Right atrium auricular region (tissue), 2 donors: ENCODE measurements at regions not wholly inside any gene's neighbourhood (a gene's known extent, or its start where the extent isn't known, plus 50 kb on each side); places are given as distances from the start of the nearest gene placed in this dataset.

Source experiments
- DNase-seq: peaks from one replicate; pipeline ENCODE4 v3.0.0-alpha.2; 2019; ENCODE audit warnings: low spot score
- H3K27ac ChIP-seq, 2 donors: fragments of 200-600 bp; sonication (generic); 1 replicate in 1 of 2; 2 replicates in 1 of 2; pipeline ENCODE4 v1.5.1; 2016 to 2019
- H3K27me3 ChIP-seq, 2 donors: fragments of 200-600 bp; sonication (generic); one replicate each; pipeline versions ENCODE4 v1.5.1 to v1.6.0; 2017 to 2019
- H3K36me3 ChIP-seq: fragments of 200-600 bp; sonication (generic); one replicate; pipeline ENCODE4 v1.5.1; 2016
- H3K4me1 ChIP-seq, 2 donors: fragments of 200-600 bp; sonication (generic); one replicate each; pipeline versions ENCODE4 v1.5.1 to v1.6.0; 2017 to 2019
- H3K4me3 ChIP-seq, 2 donors: fragments of 200-600 bp; sonication (generic); 1 replicate in 1 of 2; 2 replicates in 1 of 2; pipeline ENCODE4 v1.5.1; 2017 to 2019; ENCODE audit warnings: mild to moderate bottlenecking in 1 of 2, moderate library complexity in 1 of 2
- H3K9me3 ChIP-seq, 2 donors: fragments of 200-600 bp; sonication (generic); one replicate each; pipeline ENCODE4 v1.5.1; 2019
- TF ChIP-seq, protein P1 (sequence below), 2 donors: fragments of 200-600 bp; sonication (generic); IDR thresholded peaks; one replicate each; pipeline ENCODE4 v1.5.1; 2019; ENCODE audit warnings: antibody characterized with exemption in 2 of 2

DNA sequence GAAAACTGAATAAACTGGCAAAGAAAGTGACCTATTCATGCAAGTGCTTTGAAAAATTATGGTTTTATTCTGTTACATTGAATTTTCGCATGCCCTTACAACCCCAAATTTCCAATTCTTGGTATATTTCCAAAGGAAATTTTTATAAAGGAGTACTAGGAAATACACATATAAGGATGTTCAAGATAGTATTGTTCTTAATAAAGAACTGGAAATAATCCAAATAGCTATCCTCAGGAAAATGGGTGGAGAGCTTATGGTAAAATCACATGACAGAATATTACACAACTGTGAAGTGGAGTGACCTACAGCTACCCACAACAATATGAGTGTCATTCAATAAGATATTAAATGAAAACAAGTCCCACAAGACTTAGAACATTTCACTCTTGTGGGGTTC lies 138.9 kb upstream of the BMPER start:
- Histone ChIP-seq H3K36me3 (no peaks in the 10 kb centered on the region), H3K27ac (no peak overlapping the region)
- TF ChIP-seq, protein P1, sequence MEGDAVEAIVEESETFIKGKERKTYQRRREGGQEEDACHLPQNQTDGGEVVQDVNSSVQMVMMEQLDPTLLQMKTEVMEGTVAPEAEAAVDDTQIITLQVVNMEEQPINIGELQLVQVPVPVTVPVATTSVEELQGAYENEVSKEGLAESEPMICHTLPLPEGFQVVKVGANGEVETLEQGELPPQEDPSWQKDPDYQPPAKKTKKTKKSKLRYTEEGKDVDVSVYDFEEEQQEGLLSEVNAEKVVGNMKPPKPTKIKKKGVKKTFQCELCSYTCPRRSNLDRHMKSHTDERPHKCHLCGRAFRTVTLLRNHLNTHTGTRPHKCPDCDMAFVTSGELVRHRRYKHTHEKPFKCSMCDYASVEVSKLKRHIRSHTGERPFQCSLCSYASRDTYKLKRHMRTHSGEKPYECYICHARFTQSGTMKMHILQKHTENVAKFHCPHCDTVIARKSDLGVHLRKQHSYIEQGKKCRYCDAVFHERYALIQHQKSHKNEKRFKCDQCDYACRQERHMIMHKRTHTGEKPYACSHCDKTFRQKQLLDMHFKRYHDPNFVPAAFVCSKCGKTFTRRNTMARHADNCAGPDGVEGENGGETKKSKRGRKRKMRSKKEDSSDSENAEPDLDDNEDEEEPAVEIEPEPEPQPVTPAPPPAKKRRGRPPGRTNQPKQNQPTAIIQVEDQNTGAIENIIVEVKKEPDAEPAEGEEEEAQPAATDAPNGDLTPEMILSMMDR (IDR thresholded peaks at IDR 0.05) = no peak

DNA sequence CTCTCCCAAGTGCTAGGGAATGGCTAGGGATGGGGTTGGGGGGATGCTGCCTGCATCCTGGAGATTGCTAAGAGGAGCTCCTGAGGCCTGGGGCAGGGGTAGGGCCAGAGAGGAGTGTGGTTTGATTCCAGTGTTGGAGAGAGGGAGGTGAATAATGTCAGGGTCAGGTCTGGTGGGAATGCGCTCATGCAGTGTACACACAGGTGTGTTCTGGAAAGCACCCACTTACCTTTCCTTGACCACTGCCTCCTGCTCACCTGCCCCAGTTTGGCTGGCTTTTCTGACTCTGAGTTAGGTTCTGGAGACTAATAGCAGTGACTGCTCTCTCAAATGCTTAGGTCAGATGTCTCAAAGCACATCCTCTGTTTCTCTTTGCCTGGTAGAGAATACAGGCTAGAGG lies 135.4 kb upstream of the BMPER start:
- Histone ChIP-seq H3K9me3 (no peaks in the 10 kb centered on the region), H3K27me3 (no peaks in the 10 kb centered on the region), H3K4me3 (no peak overlapping the region), H3K27ac (no peak overlapping the region), H3K36me3 (no peaks in the 10 kb centered on the region), H3K4me1 (peaks cover 0 to 5% of the 10 kb centered on the region in 2 donors)
- TF ChIP-seq, protein P1 (IDR thresholded peaks at IDR 0.05) = no peak
- DNase-seq = no peak

More for the DNA sequence above, 138.9 kb upstream of the BMPER start:
- H3K9me3 ChIP-seq = no peaks in the 10 kb centered on the region
- H3K27me3 ChIP-seq = no peaks in the 10 kb centered on the region
- DNase-seq = no peak
- no peak overlapping the region for H3K4me3 ChIP-seq
- H3K4me1 ChIP-seq = no peaks in the 10 kb centered on the region

DNA sequence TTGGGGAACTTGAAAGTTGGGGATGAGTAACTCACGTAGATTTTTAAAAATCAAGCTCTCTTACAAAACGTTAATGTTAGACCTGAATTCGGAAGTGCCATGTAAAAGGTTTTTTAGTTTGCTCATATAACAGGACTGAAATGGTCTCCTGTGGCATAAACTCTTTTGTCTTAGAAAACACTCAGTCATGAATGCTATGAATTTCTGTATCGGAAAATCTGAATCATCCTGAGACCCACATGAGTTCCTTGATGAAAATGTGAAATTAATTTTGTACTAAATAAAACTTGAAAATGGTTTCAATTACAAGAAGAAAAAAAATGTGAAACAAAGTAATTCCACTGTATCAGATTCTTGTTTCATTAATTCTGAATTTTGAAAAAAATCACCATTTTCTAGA lies 134.8 kb upstream of the BMPER start:
- Histone ChIP-seq H3K36me3 (no peaks in the 10 kb centered on the region), H3K27ac (no peak overlapping the region), H3K27me3 (no peaks in the 10 kb centered on the region), H3K9me3 (no peaks in the 10 kb centered on the region), H3K4me1 (peaks cover 0 to 8% of the 10 kb centered on the region in 2 donors), H3K4me3 (no peak overlapping the region)
- TF ChIP-seq, protein P1 (IDR thresholded peaks at IDR 0.05) = no peak
- DNase-seq = no peak

DNA sequence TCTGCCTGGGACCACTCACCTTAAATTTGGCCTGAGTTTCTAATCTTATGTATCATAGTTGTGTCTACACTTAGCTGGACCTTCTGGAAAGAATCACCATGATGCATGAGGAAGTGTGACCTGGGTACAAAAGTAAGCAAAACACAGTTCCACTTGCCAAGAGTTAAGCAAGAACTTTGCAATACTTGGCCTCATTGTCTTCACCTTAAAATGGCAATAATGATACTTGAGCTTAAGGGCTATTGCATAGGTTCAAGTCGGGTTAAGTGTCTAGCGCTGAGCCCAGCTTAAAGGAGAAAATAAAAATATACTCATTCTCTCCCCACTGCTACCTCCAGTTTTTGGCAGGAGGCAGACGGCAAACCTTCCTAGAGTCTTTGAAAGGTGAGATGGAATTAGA lies 133.9 kb upstream of the BMPER start:
- no peaks in the 10 kb centered on the region for H3K9me3 ChIP-seq
- H3K27me3 ChIP-seq = no peaks in the 10 kb centered on the region
- TF ChIP-seq, protein P1 (IDR thresholded peaks at IDR 0.05) = no peak
- no peak overlapping the region for H3K4me3 ChIP-seq
- peaks cover 0 to 8% of the 10 kb centered on the region in 2 donors for H3K4me1 ChIP-seq
- H3K36me3 ChIP-seq = no peaks in the 10 kb centered on the region
- no peak overlapping the region for H3K27ac ChIP-seq
- no peak for DNase-seq

DNA sequence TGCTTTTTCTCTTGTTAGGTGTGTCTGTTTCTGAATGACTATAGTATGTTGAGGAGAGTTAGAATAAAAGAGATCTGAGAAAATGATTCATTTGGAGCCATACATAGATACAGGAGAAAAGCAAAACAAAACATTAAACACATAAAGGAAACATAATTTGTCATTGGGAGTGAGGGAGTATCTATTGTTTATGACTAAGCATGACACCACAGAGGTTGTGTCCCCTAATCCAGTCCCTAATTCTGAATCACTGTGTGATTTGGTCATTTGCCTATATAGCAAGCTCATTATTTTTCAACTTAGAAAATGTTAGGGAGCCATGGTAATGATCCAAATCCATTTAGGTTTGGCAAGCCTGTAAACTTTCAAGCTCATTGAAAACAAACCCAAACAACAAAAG lies 132.3 kb upstream of the BMPER start:
- no peak for DNase-seq
- Histone ChIP-seq H3K4me3 (no peak overlapping the region), H3K4me1 (peaks cover 0 to 8% of the 10 kb centered on the region in 2 donors), H3K27ac (no peak overlapping the region), H3K27me3 (no peaks in the 10 kb centered on the region), H3K36me3 (no peaks in the 10 kb centered on the region), H3K9me3 (no peaks in the 10 kb centered on the region)
- TF ChIP-seq, protein P1 (IDR thresholded peaks at IDR 0.05) = no peak

DNA sequence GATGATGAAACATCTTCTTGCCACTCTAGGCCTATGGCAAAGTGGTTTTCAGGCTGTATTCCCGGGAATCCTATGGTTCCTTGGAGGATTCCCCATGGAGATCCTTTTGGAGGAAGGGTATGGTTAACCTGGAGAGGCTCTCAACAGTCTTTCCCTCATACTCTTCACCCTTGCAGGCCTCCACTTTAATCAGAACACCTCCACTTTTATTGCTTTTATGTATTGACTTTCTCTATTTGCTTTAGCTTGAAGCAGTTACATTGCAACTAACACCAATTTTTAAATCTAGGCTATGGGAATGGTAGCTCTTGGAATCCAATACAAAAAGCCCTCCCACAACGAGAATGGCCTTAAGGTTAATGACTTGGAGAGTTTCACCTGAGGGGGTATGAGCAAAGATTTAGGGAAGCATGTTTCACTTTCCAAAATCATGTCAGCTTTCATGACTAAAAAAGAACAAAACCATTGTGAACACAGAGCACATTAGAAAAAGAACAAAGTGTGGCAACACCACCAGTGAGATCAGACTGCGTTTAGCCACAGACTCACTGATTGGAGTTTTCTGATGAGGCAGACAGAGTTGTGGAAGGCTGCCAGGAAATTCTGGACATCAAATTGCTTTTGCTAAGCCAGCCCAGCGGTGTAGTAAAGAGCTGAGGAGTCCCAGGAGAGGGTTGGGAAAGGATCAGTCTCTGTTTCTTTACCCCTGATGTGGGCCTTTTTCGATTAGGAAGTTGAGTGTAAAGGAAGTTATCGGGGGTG lies 130.4 kb upstream of the BMPER start:
- H3K27me3 ChIP-seq = no peaks in the 10 kb centered on the region
- peaks cover 0 to 8% of the 10 kb centered on the region in 2 donors for H3K4me1 ChIP-seq
- TF ChIP-seq, protein P1 (IDR thresholded peaks at IDR 0.05) = no peak
- H3K9me3 ChIP-seq = no peaks in the 10 kb centered on the region
- H3K4me3 ChIP-seq = no peak overlapping the region
- H3K27ac ChIP-seq = no peak overlapping the region
- peak; percentile 79 for DNase-seq
- no peaks in the 10 kb centered on the region for H3K36me3 ChIP-seq
